ENCODE measurements at regions not wholly inside any gene's neighbourhood (a gene's known extent, or its start where the extent isn't known, plus 50 kb on each side); places are given as distances from the start of the nearest gene placed in this dataset.

DNA sequence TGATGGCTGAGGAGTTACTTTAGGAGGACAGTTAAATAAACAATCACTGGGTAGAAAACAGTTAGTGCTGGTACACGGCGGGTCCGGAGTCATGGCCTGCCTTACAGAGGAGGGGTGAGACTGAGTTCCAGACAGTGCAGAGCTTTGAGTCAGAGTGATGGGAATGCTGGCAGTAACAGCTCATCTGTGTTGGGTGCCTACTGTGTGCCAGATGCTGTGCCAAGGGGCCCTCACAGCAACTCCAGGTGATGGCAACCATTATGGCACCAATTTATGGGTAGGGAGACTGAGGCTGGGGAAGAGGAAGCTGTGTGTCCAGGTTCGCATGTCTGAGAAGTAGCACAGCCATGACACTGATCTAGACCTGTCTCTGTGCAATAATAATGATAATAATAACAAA is 132.6 kb downstream of the CEBPB start:
- no peak for DNase-seq (ENCODE audit: low spot score in 2 of 2)
- Mint-ChIP-seq H3K27ac (ENCODE audit: low read depth) (no peak overlapping the region), H3K9me3 (no peaks in the 10 kb centered on the region), H3K27me3 (peaks cover 8% of the 10 kb centered on the region), H3K36me3 (ENCODE audit: insufficient read depth) (no peaks in the 10 kb centered on the region), H3K4me3 (no peak overlapping the region), H3K4me1 (no peaks in the 10 kb centered on the region)
- no peak for ATAC-seq (replicated peaks; ENCODE audit: extremely low read depth, poor library complexity, severe bottlenecking)

- no peaks in the 10 kb centered on the region for H3K4me1 Mint-ChIP-seq
- no peak overlapping the region for H3K27ac Mint-ChIP-seq (ENCODE audit: low read depth)
- H3K9me3 Mint-ChIP-seq: no peaks in the 10 kb centered on the region
- ATAC-seq (replicated peaks; ENCODE audit: extremely low read depth, poor library complexity, severe bottlenecking) (no peak), DNase-seq (ENCODE audit: low spot score in 2 of 2) (no peak)
- no peaks in the 10 kb centered on the region for H3K36me3 Mint-ChIP-seq (ENCODE audit: insufficient read depth)
- H3K4me3 Mint-ChIP-seq: no peak overlapping the region
- H3K27me3 Mint-ChIP-seq: peaks cover 8% of the 10 kb centered on the region
Observed at GRCh38 chr20:50323777-50324775, 133.4 kb downstream of the CEBPB start.

- no peak for DNase-seq (ENCODE audit: low spot score in 2 of 2)
- Mint-ChIP-seq H3K36me3 (ENCODE audit: insufficient read depth) (no peaks in the 10 kb centered on the region), H3K9me3 (no peaks in the 10 kb centered on the region), H3K27ac (ENCODE audit: low read depth) (no peak overlapping the region), H3K4me3 (no peak overlapping the region), H3K4me1 (no peaks in the 10 kb centered on the region), H3K27me3 (peaks cover 8% of the 10 kb centered on the region)
- no peak for ATAC-seq (replicated peaks; ENCODE audit: extremely low read depth, poor library complexity, severe bottlenecking)
Observed at GRCh38 chr20:50325215-50325614, 134.6 kb downstream of the CEBPB start.

GRCh38 chr20:50325651-50326050 is 135.0 kb downstream of the CEBPB start:
- no peak for DNase-seq (ENCODE audit: low spot score in 2 of 2)
- H3K4me1 Mint-ChIP-seq: no peaks in the 10 kb centered on the region

DNA sequence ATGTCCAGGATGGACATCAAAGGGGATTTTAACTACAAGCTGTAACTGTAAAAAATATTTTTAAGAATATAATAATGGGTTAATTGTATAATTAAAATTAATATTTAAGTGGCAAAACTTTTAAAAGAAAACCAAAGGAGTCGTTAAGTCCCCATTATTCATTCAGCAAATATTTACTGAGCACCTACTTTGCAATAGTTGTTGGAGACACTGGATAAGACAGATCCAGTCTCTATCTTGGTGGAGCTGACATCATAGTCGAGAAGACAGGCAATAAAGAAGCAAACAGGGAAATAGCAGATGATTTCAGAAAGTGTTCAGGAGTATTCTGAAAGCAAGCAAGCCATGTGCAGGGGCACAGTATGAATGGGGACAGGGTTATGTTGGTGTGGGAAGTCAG is 137.0 kb downstream of the CEBPB start:
- no peaks in the 10 kb centered on the region for H3K9me3 Mint-ChIP-seq
- ATAC-seq (replicated peaks; ENCODE audit: extremely low read depth, poor library complexity, severe bottlenecking) (no peak), DNase-seq (ENCODE audit: low spot score in 2 of 2) (no peak)
- peaks cover 1% of the 10 kb centered on the region for H3K27me3 Mint-ChIP-seq
- H3K36me3 Mint-ChIP-seq (ENCODE audit: insufficient read depth): no peaks in the 10 kb centered on the region
- H3K27ac Mint-ChIP-seq (ENCODE audit: low read depth): no peak overlapping the region
- H3K4me3 Mint-ChIP-seq: no peak overlapping the region
- H3K4me1 Mint-ChIP-seq: no peaks in the 10 kb centered on the region

More at GRCh38 chr20:50325651-50326050, 135.0 kb downstream of the CEBPB start:
- H3K9me3 Mint-ChIP-seq: no peaks in the 10 kb centered on the region
- peaks cover 4% of the 10 kb centered on the region for H3K27me3 Mint-ChIP-seq
- no peak overlapping the region for H3K27ac Mint-ChIP-seq (ENCODE audit: low read depth)
- no peaks in the 10 kb centered on the region for H3K36me3 Mint-ChIP-seq (ENCODE audit: insufficient read depth)
- ATAC-seq (replicated peaks; ENCODE audit: extremely low read depth, poor library complexity, severe bottlenecking): no peak
- no peak overlapping the region for H3K4me3 Mint-ChIP-seq

GRCh38 chr20:50328222-50328979 is 137.8 kb downstream of the CEBPB start:
- Mint-ChIP-seq H3K36me3 (ENCODE audit: insufficient read depth) (no peaks in the 10 kb centered on the region), H3K4me1 (no peaks in the 10 kb centered on the region), H3K9me3 (no peaks in the 10 kb centered on the region), H3K27ac (ENCODE audit: low read depth) (no peak overlapping the region), H3K4me3 (no peak overlapping the region), H3K27me3 (peaks cover 9% of the 10 kb centered on the region)
- DNase-seq (ENCODE audit: low spot score in 2 of 2) (no peak), ATAC-seq (replicated peaks; ENCODE audit: extremely low read depth, poor library complexity, severe bottlenecking) (no peak)

- Mint-ChIP-seq H3K27me3 (peaks cover 9% of the 10 kb centered on the region), H3K4me3 (no peak overlapping the region), H3K36me3 (ENCODE audit: insufficient read depth) (no peaks in the 10 kb centered on the region), H3K27ac (ENCODE audit: low read depth) (no peak overlapping the region), H3K9me3 (no peaks in the 10 kb centered on the region), H3K4me1 (no peaks in the 10 kb centered on the region)
- DNase-seq (ENCODE audit: low spot score in 2 of 2) (no peak), ATAC-seq (replicated peaks; ENCODE audit: extremely low read depth, poor library complexity, severe bottlenecking) (no peak)
Observed at GRCh38 chr20:50328996-50329898, 138.6 kb downstream of the CEBPB start.

GRCh38 chr20:50329981-50330503 is 139.4 kb downstream of the CEBPB start:
- DNase-seq (ENCODE audit: low spot score in 2 of 2): no peak
- H3K27ac Mint-ChIP-seq (ENCODE audit: low read depth): no peak overlapping the region
- H3K9me3 Mint-ChIP-seq: no peaks in the 10 kb centered on the region
- ATAC-seq (replicated peaks; ENCODE audit: extremely low read depth, poor library complexity, severe bottlenecking): no peak
- no peaks in the 10 kb centered on the region for H3K4me1 Mint-ChIP-seq
- H3K27me3 Mint-ChIP-seq: peaks cover 9% of the 10 kb centered on the region
- no peaks in the 10 kb centered on the region for H3K36me3 Mint-ChIP-seq (ENCODE audit: insufficient read depth)
- H3K4me3 Mint-ChIP-seq: no peak overlapping the region

DNA sequence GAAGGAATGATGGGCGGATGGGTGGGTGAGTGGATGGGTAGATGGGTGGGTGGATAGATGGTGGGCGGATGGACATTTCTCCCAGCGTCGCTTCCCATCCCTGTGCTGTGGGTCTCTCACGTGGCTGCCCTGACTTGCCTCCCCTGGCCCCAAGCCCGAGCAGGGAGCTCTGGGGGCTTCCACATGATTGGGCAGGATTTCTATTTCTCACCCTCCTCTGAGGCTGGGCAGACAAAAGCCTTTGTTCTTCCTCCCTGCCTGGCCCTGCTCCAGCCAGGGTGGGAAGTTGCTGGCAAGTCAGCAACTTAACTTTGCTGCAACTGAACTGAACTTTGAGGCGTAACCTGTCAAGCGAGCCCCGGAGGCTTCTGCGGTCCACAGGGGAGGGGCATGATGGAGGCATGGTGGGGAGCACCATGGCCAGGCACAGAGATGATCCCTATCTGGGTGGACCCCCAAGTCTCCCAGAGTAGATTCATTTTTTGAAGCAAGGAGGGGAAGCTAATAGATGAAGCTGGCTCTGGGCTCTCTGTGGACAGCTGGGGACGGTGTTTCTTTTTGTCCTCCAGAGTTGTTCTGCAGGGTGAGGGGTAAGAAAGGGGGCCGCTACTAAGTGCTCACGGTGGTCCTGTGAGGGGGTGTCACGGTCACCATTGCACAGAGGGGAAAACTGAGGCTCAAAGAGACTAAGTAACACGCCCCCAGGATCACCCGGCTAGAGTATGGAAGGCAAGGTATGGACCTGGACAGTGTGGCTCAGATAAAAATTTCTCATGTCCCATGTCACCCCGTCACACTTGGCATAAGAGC is 140.1 kb downstream of the CEBPB start:
- no peak for DNase-seq (ENCODE audit: low spot score in 2 of 2)
- no peaks in the 10 kb centered on the region for H3K4me1 Mint-ChIP-seq
- no peak overlapping the region for H3K27ac Mint-ChIP-seq (ENCODE audit: low read depth)
- H3K9me3 Mint-ChIP-seq: no peaks in the 10 kb centered on the region
- no peak overlapping the region for H3K4me3 Mint-ChIP-seq
- no peak for ATAC-seq (replicated peaks; ENCODE audit: extremely low read depth, poor library complexity, severe bottlenecking)
- peaks cover 9% of the 10 kb centered on the region for H3K27me3 Mint-ChIP-seq
- H3K36me3 Mint-ChIP-seq (ENCODE audit: insufficient read depth): no peaks in the 10 kb centered on the region

DNA sequence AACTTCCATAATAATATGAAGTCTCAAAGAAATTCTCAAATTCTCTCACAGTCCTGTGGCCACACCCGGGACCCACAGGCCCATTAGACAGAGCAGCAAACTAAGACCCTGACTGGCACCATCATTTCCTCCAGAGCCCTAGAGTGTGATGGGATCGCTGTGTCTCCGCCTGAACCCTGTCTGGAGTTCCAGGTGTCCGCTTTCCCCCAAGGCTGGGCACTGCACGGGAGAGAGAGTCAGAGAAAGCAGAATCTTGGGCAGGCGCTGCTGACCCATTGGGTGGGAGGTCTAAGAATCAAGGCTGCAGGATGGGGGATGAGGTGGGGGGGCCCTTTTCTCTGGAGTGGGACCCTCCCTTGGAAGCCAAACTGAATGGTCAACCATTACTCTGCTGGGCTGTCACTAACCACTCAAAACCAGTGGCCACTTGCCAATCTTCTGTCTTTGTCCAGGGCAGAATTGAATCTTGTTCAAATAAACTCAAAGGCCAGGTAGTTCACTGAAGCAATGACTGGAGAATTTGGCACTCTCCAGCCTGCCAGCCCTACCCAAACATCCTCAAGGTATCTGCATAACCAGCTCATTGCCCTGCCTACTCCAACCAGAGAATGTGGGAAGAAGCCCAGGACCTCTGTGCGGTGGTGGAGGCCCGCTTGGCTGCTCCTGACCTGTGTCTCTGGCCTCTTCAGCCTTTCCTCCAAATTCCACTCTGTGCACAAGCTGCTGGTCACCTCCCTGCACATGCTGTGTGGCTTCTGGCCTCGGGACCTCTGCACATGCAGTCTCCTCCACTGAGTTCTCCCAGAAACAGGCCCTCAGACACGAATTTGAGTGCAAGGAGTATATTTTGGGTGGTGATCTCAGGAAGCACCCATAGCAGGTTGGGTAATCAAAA is 141.1 kb downstream of the CEBPB start:
- Mint-ChIP-seq H3K27ac (ENCODE audit: low read depth) (no peak overlapping the region), H3K9me3 (no peaks in the 10 kb centered on the region), H3K36me3 (ENCODE audit: insufficient read depth) (no peaks in the 10 kb centered on the region), H3K4me1 (no peaks in the 10 kb centered on the region), H3K4me3 (no peak overlapping the region), H3K27me3 (peaks cover 9% of the 10 kb centered on the region)
- no peak for ATAC-seq (replicated peaks; ENCODE audit: extremely low read depth, poor library complexity, severe bottlenecking)
- no peak for DNase-seq (ENCODE audit: low spot score in 2 of 2)

GRCh38 chr20:50332491-50332980 is 141.9 kb downstream of the CEBPB start:
- Mint-ChIP-seq H3K27me3 (peaks cover 9% of the 10 kb centered on the region), H3K27ac (ENCODE audit: low read depth) (no peak overlapping the region), H3K36me3 (ENCODE audit: insufficient read depth) (no peaks in the 10 kb centered on the region), H3K4me1 (no peaks in the 10 kb centered on the region), H3K9me3 (no peaks in the 10 kb centered on the region), H3K4me3 (no peak overlapping the region)
- no peak for DNase-seq (ENCODE audit: low spot score in 2 of 2)
- no peak for ATAC-seq (replicated peaks; ENCODE audit: extremely low read depth, poor library complexity, severe bottlenecking)

Measured in central memory CD8-positive, alpha-beta T cell (primary cell).